ENCODE measurements at regions not wholly inside any gene's neighbourhood (a gene's known extent, or its start where the extent isn't known, plus 50 kb on each side); places are given as distances from the start of the nearest gene placed in this dataset.

DNA sequence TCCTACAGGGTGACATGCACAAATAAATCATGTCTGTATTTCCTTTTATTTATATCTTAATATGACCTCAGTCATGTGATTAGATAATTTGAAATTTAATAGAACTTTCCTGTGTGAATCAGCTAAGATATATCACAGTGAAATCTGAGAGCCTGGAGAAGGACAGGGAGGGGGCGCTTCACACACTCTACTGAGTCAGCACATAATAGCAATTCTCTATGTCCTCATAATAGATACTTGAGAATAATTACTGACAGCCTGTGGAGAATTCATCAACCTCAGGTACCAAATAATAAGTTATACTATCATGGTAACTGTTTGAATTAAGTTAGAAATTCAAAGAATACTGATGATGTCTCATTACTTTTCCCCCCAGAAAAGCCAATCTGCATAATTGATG lies 98.0 kb upstream of the SLC10A2 start:
- intact Hi-C loops (cut with DNase I), result no loop called here
- ATAC-seq (no peak), DNase-seq (no peak)
- no peaks in the 10 kb centered on the region for H3K9me3 ChIP-seq
- H3K36me3 ChIP-seq, result no peaks in the 10 kb centered on the region
- no peaks in the 10 kb centered on the region for H3K4me1 ChIP-seq
- no peaks in the 10 kb centered on the region for H3K27me3 ChIP-seq (ENCODE audit: low read depth)
- H3K27ac ChIP-seq, result no peak overlapping the region
- H3K4me3 ChIP-seq, result no peak overlapping the region
- TF ChIP-seq, protein P1, sequence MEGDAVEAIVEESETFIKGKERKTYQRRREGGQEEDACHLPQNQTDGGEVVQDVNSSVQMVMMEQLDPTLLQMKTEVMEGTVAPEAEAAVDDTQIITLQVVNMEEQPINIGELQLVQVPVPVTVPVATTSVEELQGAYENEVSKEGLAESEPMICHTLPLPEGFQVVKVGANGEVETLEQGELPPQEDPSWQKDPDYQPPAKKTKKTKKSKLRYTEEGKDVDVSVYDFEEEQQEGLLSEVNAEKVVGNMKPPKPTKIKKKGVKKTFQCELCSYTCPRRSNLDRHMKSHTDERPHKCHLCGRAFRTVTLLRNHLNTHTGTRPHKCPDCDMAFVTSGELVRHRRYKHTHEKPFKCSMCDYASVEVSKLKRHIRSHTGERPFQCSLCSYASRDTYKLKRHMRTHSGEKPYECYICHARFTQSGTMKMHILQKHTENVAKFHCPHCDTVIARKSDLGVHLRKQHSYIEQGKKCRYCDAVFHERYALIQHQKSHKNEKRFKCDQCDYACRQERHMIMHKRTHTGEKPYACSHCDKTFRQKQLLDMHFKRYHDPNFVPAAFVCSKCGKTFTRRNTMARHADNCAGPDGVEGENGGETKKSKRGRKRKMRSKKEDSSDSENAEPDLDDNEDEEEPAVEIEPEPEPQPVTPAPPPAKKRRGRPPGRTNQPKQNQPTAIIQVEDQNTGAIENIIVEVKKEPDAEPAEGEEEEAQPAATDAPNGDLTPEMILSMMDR (IDR thresholded peaks at IDR 0.05), result no peak

DNA sequence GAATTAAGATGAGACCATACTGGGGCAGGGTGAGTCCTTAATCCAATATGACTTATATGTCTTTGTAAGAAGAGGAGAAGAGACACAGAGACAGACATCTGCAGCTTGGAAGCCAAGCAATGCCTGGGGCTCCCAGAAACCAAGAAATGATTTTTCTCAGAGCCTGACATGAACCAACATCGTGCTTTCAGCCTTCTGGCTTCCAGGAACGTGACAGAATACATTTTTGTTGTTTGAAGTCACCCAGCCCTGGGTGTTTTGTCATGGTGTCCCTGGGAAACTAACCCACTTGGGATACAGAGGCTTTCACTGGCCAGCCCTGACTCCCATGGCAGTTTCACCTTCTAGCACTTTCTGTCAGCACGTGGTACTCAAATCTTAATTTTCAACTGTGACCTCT lies 95.3 kb upstream of the SLC10A2 start:
- H3K27ac ChIP-seq, result no peak overlapping the region
- intact Hi-C loops (cut with DNase I), result no loop called here
- H3K36me3 ChIP-seq, result no peaks in the 10 kb centered on the region
- DNase-seq (no peak), ATAC-seq (no peak)
- H3K4me3 ChIP-seq, result no peak overlapping the region
- TF ChIP-seq, protein P1 (IDR thresholded peaks at IDR 0.05), result no peak
- H3K9me3 ChIP-seq, result no peaks in the 10 kb centered on the region
- H3K4me1 ChIP-seq, result no peaks in the 10 kb centered on the region
- no peaks in the 10 kb centered on the region for H3K27me3 ChIP-seq (ENCODE audit: low read depth)

DNA sequence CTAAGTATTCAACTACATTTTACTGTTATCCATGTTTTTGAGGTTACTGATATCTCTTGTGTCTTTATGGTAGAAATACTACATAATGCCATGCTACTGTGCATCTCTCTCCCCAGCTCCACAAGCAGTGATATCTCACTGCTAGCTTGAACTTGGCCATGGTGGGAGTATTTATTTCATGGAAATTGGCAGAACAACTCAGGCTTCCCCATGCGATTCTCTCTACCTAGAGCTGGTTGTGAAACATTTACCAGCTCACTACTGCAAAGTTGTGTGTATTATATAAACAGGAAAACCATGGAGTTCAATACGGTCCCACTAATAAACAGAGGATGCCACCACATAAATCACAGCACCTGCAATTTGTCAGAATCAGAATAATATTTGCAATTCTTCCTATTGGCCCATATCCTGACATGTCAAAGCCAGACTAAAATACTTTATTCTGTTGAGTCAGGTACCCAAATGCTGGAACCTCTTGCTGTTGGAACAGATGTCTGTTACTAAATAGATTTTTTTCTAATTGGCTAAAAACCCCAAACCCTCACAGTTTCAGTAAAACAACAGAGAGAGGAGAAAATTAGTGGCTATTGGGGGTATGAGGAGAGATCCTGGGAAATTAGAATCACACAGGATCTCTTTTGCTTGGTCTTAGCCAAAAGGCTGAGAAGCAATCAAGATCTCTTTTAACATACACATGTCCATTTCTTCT lies 91.4 kb upstream of the SLC10A2 start:
- intact Hi-C loops (cut with DNase I), result no loop called here
- TF ChIP-seq, protein P1 (IDR thresholded peaks at IDR 0.05), result no peak
- no peaks in the 10 kb centered on the region for H3K9me3 ChIP-seq
- DNase-seq, result no peak
- H3K4me1 ChIP-seq, result no peaks in the 10 kb centered on the region
- no peak overlapping the region for H3K27ac ChIP-seq
- no peaks in the 10 kb centered on the region for H3K36me3 ChIP-seq
- H3K27me3 ChIP-seq (ENCODE audit: low read depth), result no peaks in the 10 kb centered on the region
- H3K4me3 ChIP-seq, result no peak overlapping the region
- no peak for ATAC-seq

DNA sequence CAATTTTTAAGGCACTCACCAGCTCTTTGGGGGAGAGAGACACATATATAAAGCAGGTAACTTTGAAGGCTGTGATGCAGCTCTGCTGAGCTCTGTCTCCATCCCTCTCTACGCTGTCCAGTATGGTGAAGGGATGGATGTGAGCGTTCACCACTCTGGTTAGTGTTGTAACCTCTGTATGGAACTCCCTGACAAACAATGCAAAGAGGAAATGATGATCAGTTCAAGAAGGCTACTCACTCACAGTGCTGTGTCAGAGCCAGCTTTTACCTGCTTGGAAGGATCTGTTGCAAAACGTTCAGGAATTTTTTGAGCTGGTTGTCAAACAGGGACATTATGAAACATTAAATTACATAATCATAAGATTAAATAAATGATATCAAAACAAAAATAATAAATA lies 90.8 kb upstream of the SLC10A2 start:
- no peaks in the 10 kb centered on the region for H3K4me1 ChIP-seq
- H3K4me3 ChIP-seq, result no peak overlapping the region
- ATAC-seq, result peak in 1 of 2 donors; percentile 26
- DNase-seq, result no peak
- H3K27ac ChIP-seq, result no peak overlapping the region
- no peaks in the 10 kb centered on the region for H3K27me3 ChIP-seq (ENCODE audit: low read depth)
- intact Hi-C loops (cut with DNase I), result no loop called here
- no peaks in the 10 kb centered on the region for H3K36me3 ChIP-seq
- TF ChIP-seq, protein P1 (IDR thresholded peaks at IDR 0.05), result no peak
- no peaks in the 10 kb centered on the region for H3K9me3 ChIP-seq

DNA sequence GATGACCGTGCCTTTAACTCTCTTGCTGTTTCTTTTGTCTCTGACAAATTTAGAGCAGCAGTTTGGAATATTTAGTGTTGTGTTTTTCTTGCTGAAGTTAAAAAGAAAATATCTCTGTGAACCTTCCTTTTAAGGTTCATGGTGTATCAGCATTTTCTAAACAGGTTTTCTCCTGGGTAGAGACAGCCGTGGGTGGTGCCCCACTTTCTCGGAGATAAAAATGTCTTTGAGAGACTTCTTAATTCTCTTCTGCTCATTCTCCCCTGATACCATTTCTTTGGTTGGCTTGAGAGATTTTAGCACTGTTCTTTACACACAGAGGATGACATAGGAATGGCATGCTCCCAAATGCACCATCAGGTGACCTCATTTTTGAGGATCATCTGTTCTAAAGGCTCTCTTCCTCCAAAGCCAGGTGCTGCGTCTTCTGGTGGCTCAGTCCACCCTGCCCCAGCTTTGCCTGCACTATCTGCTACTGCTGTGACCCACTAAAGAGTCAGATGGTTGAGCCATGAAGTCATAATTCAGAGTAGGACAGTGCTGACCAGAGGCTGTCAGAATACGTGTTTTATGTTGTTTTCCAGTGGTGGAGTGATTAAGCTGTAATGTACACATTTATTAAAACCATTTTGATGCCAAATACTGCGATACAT lies 90.3 kb upstream of the SLC10A2 start:
- no peaks in the 10 kb centered on the region for H3K36me3 ChIP-seq
- ATAC-seq (no peak), DNase-seq (no peak)
- no peaks in the 10 kb centered on the region for H3K9me3 ChIP-seq
- H3K27ac ChIP-seq, result no peak overlapping the region
- H3K4me3 ChIP-seq, result no peak overlapping the region
- TF ChIP-seq, protein P1 (IDR thresholded peaks at IDR 0.05), result no peak
- no peaks in the 10 kb centered on the region for H3K4me1 ChIP-seq
- no peaks in the 10 kb centered on the region for H3K27me3 ChIP-seq (ENCODE audit: low read depth)
- intact Hi-C loops (cut with DNase I), result no loop called here
